Vagina (tissue), 2 donors: ENCODE measurements at regions not wholly inside any gene's neighbourhood (a gene's known extent, or its start where the extent isn't known, plus 50 kb on each side); places are given as distances from the start of the nearest gene placed in this dataset.
"Not testable (repeated sequence)": the region's sequence is repeated elsewhere in the genome, so short reads cannot be mapped to it uniquely, and the experiment has no call there.

Source experiments
- DNase-seq, 2 donors: peaks; one replicate each; pipeline ENCODE4 v3.0.0-alpha.2; 2017; ENCODE audit errors: extremely low spot score in 2 of 2
- H3K27ac ChIP-seq: fragments of 200-600 bp; sonication (generic); one replicate; pipeline ENCODE4 v1.5.1; 2019
- H3K27me3 ChIP-seq: fragments of 200-600 bp; sonication (generic); one replicate; pipeline ENCODE4 v1.5.1; 2019
- H3K36me3 ChIP-seq, 2 donors: fragments of 200-600 bp; sonication (generic); one replicate each; pipeline ENCODE4 v1.5.1; 2017 to 2019
- H3K4me1 ChIP-seq: fragments of 200-600 bp; sonication (generic); one replicate; pipeline ENCODE4 v1.5.1; 2019
- H3K4me3 ChIP-seq, 2 donors: fragments of 200-600 bp; sonication (generic); 1 replicate in 1 of 2; 2 replicates in 1 of 2; pipeline ENCODE4 v1.5.1; 2016 to 2019
- H3K9me3 ChIP-seq: fragments of 200-600 bp; sonication (generic); one replicate; pipeline ENCODE4 v1.5.1; 2019
- POLR2A ChIP-seq, 2 donors: fragments of 450-650 bp; IDR thresholded peaks; one replicate each; pipeline ENCODE4 v1.6.1; 2017; ENCODE audit warnings: antibody characterized with exemption in 2 of 2, mild to moderate bottlenecking in 2 of 2, moderate library complexity in 2 of 2
- POLR2AphosphoS5 ChIP-seq, 2 donors: sonication (generic); formaldehyde crosslinking; IDR thresholded peaks; one replicate each; pipeline ENCODE4 v1.9.0; 2017; ENCODE audit warnings: antibody characterized with exemption in 2 of 2, mild to moderate bottlenecking in 2 of 2, low read depth in 1 of 2; ENCODE audit not compliant: insufficient read depth in 1 of 2
- intact Hi-C: fragments of 100-400 bp; cut with DNase I; formaldehyde crosslinking; loops from one replicate; pipeline ENCODE4 v1.15.1; 2023
- TF ChIP-seq, protein P1 (sequence below), 3 experiments: fragments of 450-650 bp in 2 of 3; fragments of 200-600 bp in 1 of 3; sonication (generic) in 1 of 3; IDR thresholded peaks; one replicate each; pipeline ENCODE4 v1.5.1; 2017 to 2019; ENCODE audit warnings: antibody characterized with exemption in 3 of 3, mild to moderate bottlenecking in 2 of 3, moderate library complexity in 2 of 3

DNA sequence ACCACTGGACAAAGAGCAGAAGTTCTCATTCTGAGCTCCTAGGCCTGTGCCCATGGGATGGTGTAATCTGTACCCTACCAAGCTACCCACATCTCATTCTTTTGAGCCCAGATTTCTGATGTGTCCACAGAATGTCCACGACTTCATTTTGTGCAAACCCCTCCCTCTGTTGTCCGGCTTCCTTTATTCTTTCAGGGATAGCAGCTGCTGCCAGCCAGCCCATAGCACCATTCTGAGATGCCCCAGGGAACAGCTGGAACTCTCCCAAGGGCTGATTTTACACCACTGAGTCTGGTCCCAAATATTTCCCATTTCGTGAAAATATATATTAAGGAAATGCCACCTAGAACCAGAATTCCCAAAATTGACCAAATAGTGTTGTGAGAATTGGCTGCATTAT, 236.6 kb downstream of the SATB1 start:
- H3K4me1 ChIP-seq = no peaks in the 10 kb centered on the region
- intact Hi-C loops = no loop called here
- no peaks in the 10 kb centered on the region for H3K27me3 ChIP-seq
- no peaks in the 10 kb centered on the region for H3K9me3 ChIP-seq
- H3K27ac ChIP-seq = no peak overlapping the region
- no peak for DNase-seq
- no peak overlapping the region for H3K4me3 ChIP-seq
- TF ChIP-seq POLR2A (IDR thresholded peaks at IDR 0.05) = no peak
- H3K36me3 ChIP-seq = no peaks in the 10 kb centered on the region

DNA sequence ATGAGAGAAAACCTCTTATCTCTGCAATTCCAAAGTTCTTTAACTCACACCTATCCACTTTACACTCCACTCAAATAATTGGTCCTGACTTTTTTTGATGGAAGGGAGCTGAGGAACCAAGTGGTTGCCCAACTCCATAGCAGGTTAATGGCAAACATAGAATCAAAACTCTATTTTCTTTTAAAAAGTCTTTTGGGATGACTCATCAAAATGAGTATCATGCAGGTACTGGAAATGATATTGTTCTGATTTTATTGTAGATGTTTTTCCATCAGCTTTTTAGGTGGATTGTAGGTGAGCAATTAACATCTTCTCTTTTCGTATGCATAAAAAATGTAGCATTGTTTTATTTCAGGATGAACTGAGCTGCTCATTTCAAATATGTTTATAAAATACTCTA, 239.5 kb downstream of the SATB1 start:
- H3K27me3 ChIP-seq = no peaks in the 10 kb centered on the region
- intact Hi-C loops = no loop called here
- TF ChIP-seq, protein P1, sequence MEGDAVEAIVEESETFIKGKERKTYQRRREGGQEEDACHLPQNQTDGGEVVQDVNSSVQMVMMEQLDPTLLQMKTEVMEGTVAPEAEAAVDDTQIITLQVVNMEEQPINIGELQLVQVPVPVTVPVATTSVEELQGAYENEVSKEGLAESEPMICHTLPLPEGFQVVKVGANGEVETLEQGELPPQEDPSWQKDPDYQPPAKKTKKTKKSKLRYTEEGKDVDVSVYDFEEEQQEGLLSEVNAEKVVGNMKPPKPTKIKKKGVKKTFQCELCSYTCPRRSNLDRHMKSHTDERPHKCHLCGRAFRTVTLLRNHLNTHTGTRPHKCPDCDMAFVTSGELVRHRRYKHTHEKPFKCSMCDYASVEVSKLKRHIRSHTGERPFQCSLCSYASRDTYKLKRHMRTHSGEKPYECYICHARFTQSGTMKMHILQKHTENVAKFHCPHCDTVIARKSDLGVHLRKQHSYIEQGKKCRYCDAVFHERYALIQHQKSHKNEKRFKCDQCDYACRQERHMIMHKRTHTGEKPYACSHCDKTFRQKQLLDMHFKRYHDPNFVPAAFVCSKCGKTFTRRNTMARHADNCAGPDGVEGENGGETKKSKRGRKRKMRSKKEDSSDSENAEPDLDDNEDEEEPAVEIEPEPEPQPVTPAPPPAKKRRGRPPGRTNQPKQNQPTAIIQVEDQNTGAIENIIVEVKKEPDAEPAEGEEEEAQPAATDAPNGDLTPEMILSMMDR (IDR thresholded peaks at IDR 0.05) = no peak
- TF ChIP-seq POLR2A (IDR thresholded peaks at IDR 0.05) (no peak), POLR2AphosphoS5 (IDR thresholded peaks at IDR 0.05; ENCODE audit: insufficient read depth in 1 of 2, low read depth in 1 of 2) (no peak)

DNA sequence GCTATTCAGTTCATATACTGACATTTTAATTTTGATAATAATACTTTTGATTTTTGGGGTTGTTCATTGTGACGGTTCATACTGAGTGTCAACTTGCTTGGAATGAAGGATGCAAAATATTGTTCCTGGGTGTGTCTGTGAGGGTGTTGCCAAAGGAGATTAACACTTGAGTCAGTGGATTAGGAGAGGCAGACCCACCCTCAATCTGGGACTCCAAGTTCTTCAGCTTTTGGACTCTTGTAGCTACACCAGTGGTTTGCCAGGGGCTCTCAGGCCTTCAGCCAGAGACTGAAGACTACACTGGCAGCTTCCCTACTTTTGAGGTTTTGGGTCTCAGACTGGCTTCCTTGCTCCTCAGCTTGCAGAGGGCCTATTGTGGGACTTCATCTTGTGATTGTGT, 242.2 kb downstream of the SATB1 start:
- H3K27me3 ChIP-seq, intact Hi-C loops, H3K27ac ChIP-seq: not testable (repeated sequence)

More for the DNA sequence above, 239.5 kb downstream of the SATB1 start:
- Histone ChIP-seq H3K4me1 (no peaks in the 10 kb centered on the region), H3K36me3 (no peaks in the 10 kb centered on the region), H3K9me3 (no peaks in the 10 kb centered on the region), H3K4me3 (no peak overlapping the region), H3K27ac (no peak overlapping the region)
- DNase-seq = no peak

DNA sequence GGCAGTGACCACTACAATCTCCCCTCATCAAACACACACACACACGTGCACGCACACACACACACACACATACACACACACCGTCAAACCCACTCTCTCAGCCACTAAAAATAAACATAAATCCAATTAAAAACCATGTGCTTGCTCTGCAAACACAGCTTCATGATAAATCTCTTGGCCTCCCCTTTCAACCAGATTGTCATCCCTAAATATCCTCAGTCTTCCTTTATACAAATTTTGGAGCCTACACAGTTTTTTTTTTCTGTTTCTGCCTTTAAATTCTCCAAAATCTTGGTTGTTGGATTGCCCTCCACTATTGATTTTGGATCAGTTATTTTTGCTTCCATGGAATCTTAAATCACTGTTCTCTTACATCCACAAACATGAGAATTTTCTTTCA, 245.6 kb downstream of the SATB1 start:
- Histone ChIP-seq H3K9me3 (no peaks in the 10 kb centered on the region), H3K36me3 (no peaks in the 10 kb centered on the region), H3K4me1 (no peaks in the 10 kb centered on the region), H3K27me3 (no peaks in the 10 kb centered on the region), H3K27ac (no peak overlapping the region), H3K4me3 (no peak overlapping the region)
- no peak for DNase-seq
- intact Hi-C loops = no loop called here
- TF ChIP-seq POLR2AphosphoS5 (IDR thresholded peaks at IDR 0.05; ENCODE audit: insufficient read depth in 1 of 2, low read depth in 1 of 2) (no peak), POLR2A (IDR thresholded peaks at IDR 0.05) (no peak)

More for the DNA sequence above, 242.2 kb downstream of the SATB1 start:
- H3K4me3 ChIP-seq, DNase-seq, H3K9me3 ChIP-seq, H3K36me3 ChIP-seq, H3K4me1 ChIP-seq: not testable (repeated sequence)

DNA sequence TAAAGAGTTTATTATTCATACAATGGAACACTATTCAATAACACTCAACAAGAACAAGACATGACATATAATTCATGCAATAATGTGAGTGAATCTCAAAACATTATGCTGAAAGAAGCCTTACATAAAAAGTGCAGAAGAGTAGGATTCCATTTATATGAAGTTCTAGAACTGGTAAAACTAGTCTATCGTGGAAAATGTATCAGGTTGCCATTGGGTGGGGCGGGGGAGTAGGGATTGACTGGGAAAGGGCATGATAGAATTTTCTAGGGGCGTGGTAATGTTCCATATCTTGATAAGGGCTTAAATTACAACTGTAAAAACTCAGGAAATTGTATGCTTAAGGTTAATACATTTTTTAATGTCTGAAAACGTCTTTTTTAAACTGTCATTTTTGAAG, 247.9 kb downstream of the SATB1 start:
- no peak overlapping the region for H3K27ac ChIP-seq
- DNase-seq = no peak
- H3K27me3 ChIP-seq = no peaks in the 10 kb centered on the region
- intact Hi-C loops = no loop called here
- no peak for TF ChIP-seq POLR2AphosphoS5 (IDR thresholded peaks at IDR 0.05; ENCODE audit: insufficient read depth in 1 of 2, low read depth in 1 of 2)
- TF ChIP-seq POLR2A (IDR thresholded peaks at IDR 0.05) = no peak
- TF ChIP-seq, protein P1 (IDR thresholded peaks at IDR 0.05) = no peak
- no peaks in the 10 kb centered on the region for H3K9me3 ChIP-seq
- no peaks in the 10 kb centered on the region for H3K4me1 ChIP-seq
- H3K4me3 ChIP-seq = no peak overlapping the region
- H3K36me3 ChIP-seq = no peaks in the 10 kb centered on the region

DNA sequence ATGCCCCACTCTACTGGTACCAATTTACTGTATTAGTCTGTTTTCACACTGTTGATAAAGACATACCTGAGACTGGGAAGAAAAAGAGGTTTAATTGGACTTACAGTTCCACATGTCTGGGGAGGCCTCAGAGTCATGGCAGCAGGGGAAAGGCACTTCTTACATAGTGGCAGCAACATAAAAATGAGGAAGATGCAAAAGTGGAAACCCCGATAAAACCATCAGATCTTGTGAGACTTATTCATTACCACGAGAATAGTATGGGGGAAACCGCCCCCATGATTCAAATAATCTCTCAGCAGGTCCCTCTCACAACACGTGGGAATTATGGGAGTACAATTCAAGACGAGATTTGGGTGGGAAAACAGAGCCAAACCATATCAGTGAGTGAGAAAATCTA, 251.2 kb downstream of the SATB1 start:
- H3K36me3 ChIP-seq, H3K4me1 ChIP-seq, H3K9me3 ChIP-seq, H3K4me3 ChIP-seq, H3K27ac ChIP-seq, intact Hi-C loops, H3K27me3 ChIP-seq, DNase-seq: not testable (repeated sequence)

DNA sequence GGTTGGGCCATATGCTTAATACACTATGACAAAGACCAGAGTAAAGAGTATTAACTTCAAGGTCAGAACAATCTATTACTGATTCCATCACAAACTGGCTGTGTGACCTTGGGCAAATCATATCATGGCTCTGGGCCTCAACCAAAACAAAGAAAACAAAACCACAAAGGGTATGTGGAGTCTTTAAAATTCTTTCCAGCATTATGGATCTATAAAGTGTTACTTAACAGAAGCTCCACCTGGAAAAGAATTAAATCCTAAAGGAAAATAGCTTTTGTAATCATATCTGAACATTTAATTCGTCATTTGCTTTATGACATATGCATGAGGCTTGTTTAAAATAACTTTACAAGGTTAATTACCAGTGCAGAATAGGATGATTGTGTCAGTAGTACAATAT, 265.5 kb downstream of the SATB1 start:
- Histone ChIP-seq H3K9me3 (no peaks in the 10 kb centered on the region), H3K27ac (no peak overlapping the region), H3K4me1 (no peaks in the 10 kb centered on the region), H3K36me3 (no peaks in the 10 kb centered on the region), H3K27me3 (no peaks in the 10 kb centered on the region), H3K4me3 (no peak overlapping the region)
- no peak for DNase-seq
- intact Hi-C loops = no loop called here
- TF ChIP-seq POLR2A (IDR thresholded peaks at IDR 0.05) = no peak
- no peak for TF ChIP-seq POLR2AphosphoS5 (IDR thresholded peaks at IDR 0.05; ENCODE audit: insufficient read depth in 1 of 2, low read depth in 1 of 2)
- TF ChIP-seq, protein P1 (IDR thresholded peaks at IDR 0.05) = no peak
